Lower lobe of right lung (tissue), 2 donors: ENCODE measurements at regions not wholly inside any gene's neighbourhood (a gene's known extent, or its start where the extent isn't known, plus 50 kb on each side); places are given as distances from the start of the nearest gene placed in this dataset.

Experiments
- ATAC-seq, 2 donors: fragments of 200-7000 bp; cut with Tn5 transposase; one replicate each; pipeline ENCODE4 v1.9.1; 2020 to 2022; ENCODE audit warnings: mild to moderate bottlenecking in 2 of 2, moderate library complexity in 2 of 2
- DNase-seq: peaks from one replicate; pipeline ENCODE4 v3.0.0-alpha.2; 2020
- H3K27ac ChIP-seq: fragments of 200-600 bp; one replicate; pipeline ENCODE4 v1.8.0; 2022
- H3K27me3 ChIP-seq: fragments of 200-600 bp; one replicate; pipeline ENCODE4 v1.8.0; 2022; ENCODE audit warnings: low read depth
- H3K36me3 ChIP-seq: fragments of 200-600 bp; one replicate; pipeline ENCODE4 v1.8.0; 2022; ENCODE audit warnings: mild to moderate bottlenecking
- H3K4me1 ChIP-seq: fragments of 200-600 bp; one replicate; pipeline ENCODE4 v1.8.0; 2022
- H3K4me3 ChIP-seq: fragments of 200-600 bp; one replicate; pipeline ENCODE4 v1.8.0; 2022; ENCODE audit warnings: mild to moderate bottlenecking
- H3K9me3 ChIP-seq: fragments of 200-600 bp; one replicate; pipeline ENCODE4 v1.8.0; 2022
- intact Hi-C: fragments of 100-400 bp; cut with DNase I; formaldehyde crosslinking; loops from one replicate; pipeline ENCODE4 v1.11.0; 2022
- TF ChIP-seq, protein P1 (sequence below): fragments of 200-600 bp; IDR thresholded peaks from one replicate; pipeline ENCODE4 v1.8.0; 2022; ENCODE audit warnings: antibody characterized with exemption, mild to moderate bottlenecking
- donor health status: DM: no; HTN: yes; CAD: no; lungs with severe emphysema.

- ATAC-seq (no peak), DNase-seq (no peak)
- TF ChIP-seq, protein P1, sequence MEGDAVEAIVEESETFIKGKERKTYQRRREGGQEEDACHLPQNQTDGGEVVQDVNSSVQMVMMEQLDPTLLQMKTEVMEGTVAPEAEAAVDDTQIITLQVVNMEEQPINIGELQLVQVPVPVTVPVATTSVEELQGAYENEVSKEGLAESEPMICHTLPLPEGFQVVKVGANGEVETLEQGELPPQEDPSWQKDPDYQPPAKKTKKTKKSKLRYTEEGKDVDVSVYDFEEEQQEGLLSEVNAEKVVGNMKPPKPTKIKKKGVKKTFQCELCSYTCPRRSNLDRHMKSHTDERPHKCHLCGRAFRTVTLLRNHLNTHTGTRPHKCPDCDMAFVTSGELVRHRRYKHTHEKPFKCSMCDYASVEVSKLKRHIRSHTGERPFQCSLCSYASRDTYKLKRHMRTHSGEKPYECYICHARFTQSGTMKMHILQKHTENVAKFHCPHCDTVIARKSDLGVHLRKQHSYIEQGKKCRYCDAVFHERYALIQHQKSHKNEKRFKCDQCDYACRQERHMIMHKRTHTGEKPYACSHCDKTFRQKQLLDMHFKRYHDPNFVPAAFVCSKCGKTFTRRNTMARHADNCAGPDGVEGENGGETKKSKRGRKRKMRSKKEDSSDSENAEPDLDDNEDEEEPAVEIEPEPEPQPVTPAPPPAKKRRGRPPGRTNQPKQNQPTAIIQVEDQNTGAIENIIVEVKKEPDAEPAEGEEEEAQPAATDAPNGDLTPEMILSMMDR, result no peak
- Histone ChIP-seq H3K4me3 (no peak overlapping the region), H3K27ac (no peak overlapping the region), H3K27me3 (no peaks in the 10 kb centered on the region), H3K9me3 (no peaks in the 10 kb centered on the region), H3K4me1 (peaks cover 7% of the 10 kb centered on the region), H3K36me3 (no peaks in the 10 kb centered on the region)
- intact Hi-C loops, result no loop called here
Measured at GRCh38 chr4:128579154-128579853, 230.2 kb upstream of the JADE1 start.

DNA sequence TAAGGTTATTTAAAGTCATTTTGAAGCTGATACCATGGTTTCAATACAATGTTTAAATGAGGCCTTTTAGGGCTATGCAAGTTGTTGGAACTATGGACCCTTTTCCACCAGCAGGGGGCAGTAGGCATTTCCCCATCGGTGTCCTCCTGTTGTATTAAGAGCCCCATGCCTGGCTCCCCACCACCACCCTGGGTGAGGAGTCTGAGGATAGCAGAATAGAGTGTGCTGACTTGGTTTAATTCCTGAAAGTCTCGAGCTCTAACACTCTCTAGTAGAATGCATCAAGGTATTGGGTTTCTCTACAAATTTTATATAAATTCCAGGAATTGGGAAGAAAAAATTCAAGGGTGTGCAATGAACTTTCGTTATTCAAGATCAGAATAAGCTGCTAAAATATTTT lies 234.8 kb upstream of the JADE1 start:
- TF ChIP-seq, protein P1, result peak; percentile 66
- Histone ChIP-seq H3K27me3 (no peaks in the 10 kb centered on the region), H3K36me3 (no peaks in the 10 kb centered on the region), H3K27ac (peak overlapping the region; percentile 44), H3K4me3 (no peak overlapping the region), H3K4me1 (peaks cover 21% of the 10 kb centered on the region), H3K9me3 (no peaks in the 10 kb centered on the region)
- intact Hi-C loops, result no loop called here
- DNase-seq (peak; percentile 73), ATAC-seq (peak; percentile 71 to 75)

GRCh38 chr4:128573781-128574508 lies 235.6 kb upstream of the JADE1 start:
- DNase-seq (no peak), ATAC-seq (peak; percentile 77 to 91)
- TF ChIP-seq, protein P1, result no peak
- no peaks in the 10 kb centered on the region for H3K9me3 ChIP-seq
- intact Hi-C loops, result no loop called here
- H3K36me3 ChIP-seq, result no peaks in the 10 kb centered on the region
- no peak overlapping the region for H3K4me3 ChIP-seq
- H3K27ac ChIP-seq, result peak overlapping the region; percentile 44
- no peaks in the 10 kb centered on the region for H3K27me3 ChIP-seq
- H3K4me1 ChIP-seq, result peaks cover 21% of the 10 kb centered on the region

GRCh38 chr4:128572778-128573241 lies 236.7 kb upstream of the JADE1 start:
- intact Hi-C loops, result no loop called here
- DNase-seq (no peak), ATAC-seq (no peak)
- no peak overlapping the region for H3K27ac ChIP-seq
- TF ChIP-seq, protein P1, result no peak
- no peak overlapping the region for H3K4me3 ChIP-seq
- H3K4me1 ChIP-seq, result peaks cover 21% of the 10 kb centered on the region
- H3K27me3 ChIP-seq, result no peaks in the 10 kb centered on the region
- no peaks in the 10 kb centered on the region for H3K9me3 ChIP-seq
- H3K36me3 ChIP-seq, result no peaks in the 10 kb centered on the region

GRCh38 chr4:128571747-128572146 lies 237.8 kb upstream of the JADE1 start:
- Histone ChIP-seq H3K27ac (peak overlapping the region; percentile 12), H3K36me3 (no peaks in the 10 kb centered on the region), H3K4me3 (no peak overlapping the region), H3K4me1 (peaks cover 21% of the 10 kb centered on the region), H3K27me3 (no peaks in the 10 kb centered on the region), H3K9me3 (no peaks in the 10 kb centered on the region)
- TF ChIP-seq, protein P1, result no peak
- DNase-seq, result no peak
- intact Hi-C loops, result no loop called here
- peak; percentile 20 to 28 for ATAC-seq
